ENCODE measurements at regions not wholly inside any gene's neighbourhood (a gene's known extent, or its start where the extent isn't known, plus 50 kb on each side); places are given as distances from the start of the nearest gene placed in this dataset.

DNA sequence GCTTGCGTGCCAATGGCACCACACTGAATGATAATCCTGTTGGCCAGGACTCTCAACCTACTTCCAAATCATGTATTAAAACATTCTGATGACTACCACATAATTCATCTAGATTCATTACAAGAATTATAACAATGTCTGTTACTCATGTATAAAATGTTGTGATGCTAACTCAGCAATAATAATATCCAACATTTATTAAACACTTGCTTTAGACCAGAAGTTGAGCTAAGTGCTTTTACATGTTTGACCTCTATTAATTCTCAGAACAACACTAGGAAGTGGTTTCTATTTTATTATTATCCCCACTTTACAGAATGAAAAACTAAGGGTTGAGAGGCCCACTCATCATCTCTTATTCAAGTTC is 178.4 kb downstream of the LNPK start:
- no peak for TF ChIP-seq SIN3A (conservative IDR thresholded peaks at IDR 0.05 in 1 of 2, IDR thresholded peaks at IDR 0.05 in 1 of 2; ENCODE audit: low read depth in 1 of 2, low read length in 2 of 2)
- TF ChIP-seq, protein P1, sequence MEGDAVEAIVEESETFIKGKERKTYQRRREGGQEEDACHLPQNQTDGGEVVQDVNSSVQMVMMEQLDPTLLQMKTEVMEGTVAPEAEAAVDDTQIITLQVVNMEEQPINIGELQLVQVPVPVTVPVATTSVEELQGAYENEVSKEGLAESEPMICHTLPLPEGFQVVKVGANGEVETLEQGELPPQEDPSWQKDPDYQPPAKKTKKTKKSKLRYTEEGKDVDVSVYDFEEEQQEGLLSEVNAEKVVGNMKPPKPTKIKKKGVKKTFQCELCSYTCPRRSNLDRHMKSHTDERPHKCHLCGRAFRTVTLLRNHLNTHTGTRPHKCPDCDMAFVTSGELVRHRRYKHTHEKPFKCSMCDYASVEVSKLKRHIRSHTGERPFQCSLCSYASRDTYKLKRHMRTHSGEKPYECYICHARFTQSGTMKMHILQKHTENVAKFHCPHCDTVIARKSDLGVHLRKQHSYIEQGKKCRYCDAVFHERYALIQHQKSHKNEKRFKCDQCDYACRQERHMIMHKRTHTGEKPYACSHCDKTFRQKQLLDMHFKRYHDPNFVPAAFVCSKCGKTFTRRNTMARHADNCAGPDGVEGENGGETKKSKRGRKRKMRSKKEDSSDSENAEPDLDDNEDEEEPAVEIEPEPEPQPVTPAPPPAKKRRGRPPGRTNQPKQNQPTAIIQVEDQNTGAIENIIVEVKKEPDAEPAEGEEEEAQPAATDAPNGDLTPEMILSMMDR (IDR thresholded peaks at IDR 0.05; ENCODE audit: control extremely low read depth in 1 of 3, insufficient read depth in 1 of 3, low read depth in 1 of 3, low read length in 3 of 3), result no peak
- TF ChIP-seq JUN (IDR thresholded peaks at IDR 0.05; ENCODE audit: low read depth, low read length), result no peak
- no peak for TF ChIP-seq EZH2 (IDR thresholded peaks at IDR 0.05; ENCODE audit: low read depth, low read length, severe bottlenecking)
- TF ChIP-seq, protein P2, sequence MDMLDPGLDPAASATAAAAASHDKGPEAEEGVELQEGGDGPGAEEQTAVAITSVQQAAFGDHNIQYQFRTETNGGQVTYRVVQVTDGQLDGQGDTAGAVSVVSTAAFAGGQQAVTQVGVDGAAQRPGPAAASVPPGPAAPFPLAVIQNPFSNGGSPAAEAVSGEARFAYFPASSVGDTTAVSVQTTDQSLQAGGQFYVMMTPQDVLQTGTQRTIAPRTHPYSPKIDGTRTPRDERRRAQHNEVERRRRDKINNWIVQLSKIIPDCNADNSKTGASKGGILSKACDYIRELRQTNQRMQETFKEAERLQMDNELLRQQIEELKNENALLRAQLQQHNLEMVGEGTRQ (IDR thresholded peaks at IDR 0.05; ENCODE audit: low read length), result no peak
- TF ChIP-seq SAP30 (IDR thresholded peaks at IDR 0.05; ENCODE audit: insufficient read depth, insufficient replicate concordance, low read length), result no peak
- no peak for TF ChIP-seq ZNF274 (IDR thresholded peaks at IDR 0.05; ENCODE audit: borderline replicate concordance, extremely low read depth, low read length)
- TF ChIP-seq POLR2A (IDR thresholded peaks at IDR 0.05; ENCODE audit: control extremely low read depth in 1 of 2, low read depth in 2 of 2, low read length in 2 of 2), result no peak
- TF ChIP-seq GABPA (IDR thresholded peaks at IDR 0.05; ENCODE audit: borderline replicate concordance, insufficient read depth, low read length), result no peak
- no peak for TF ChIP-seq BRCA1 (IDR thresholded peaks at IDR 0.05; ENCODE audit: low read depth, low read length)
- TF ChIP-seq NRF1 (IDR thresholded peaks at IDR 0.05; ENCODE audit: low read depth, low read length), result no peak

Measured in H1 (cell line).